GM12801 (cell line): ENCODE measurements at regions not wholly inside any gene's neighbourhood (a gene's known extent, or its start where the extent isn't known, plus 50 kb on each side); places are given as distances from the start of the nearest gene placed in this dataset.

Experiments
- CTCF ChIP-seq: IDR thresholded peaks from one replicate; pipeline ENCODE4 v1.5.1; 2011; ENCODE audit warnings: control low read depth; ENCODE audit not compliant: insufficient read length; ENCODE audit errors: extremely low read depth

GRCh38 chr12:128098730-128099129 is 168.2 kb upstream of the TMEM132C start:
- no peak for TF ChIP-seq CTCF

DNA sequence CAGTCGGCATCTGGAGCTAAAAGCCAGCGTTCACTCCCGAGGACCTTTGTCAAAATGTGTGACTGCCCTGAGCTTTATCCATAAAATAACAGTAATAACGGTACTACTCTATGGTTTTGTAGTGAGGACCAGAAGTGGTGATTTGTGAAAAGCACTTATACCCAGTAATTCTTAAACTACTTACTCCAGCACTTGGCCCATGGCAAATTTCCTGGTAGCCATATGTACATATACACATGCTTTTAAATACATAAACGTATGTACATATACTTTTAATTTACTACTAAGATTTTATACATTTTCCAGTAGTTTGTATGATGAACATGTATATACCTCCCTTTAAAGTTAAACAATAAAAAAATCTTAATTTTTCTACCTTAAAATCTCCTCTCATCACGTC is 163.8 kb upstream of the TMEM132C start:
- TF ChIP-seq CTCF = no peak

DNA sequence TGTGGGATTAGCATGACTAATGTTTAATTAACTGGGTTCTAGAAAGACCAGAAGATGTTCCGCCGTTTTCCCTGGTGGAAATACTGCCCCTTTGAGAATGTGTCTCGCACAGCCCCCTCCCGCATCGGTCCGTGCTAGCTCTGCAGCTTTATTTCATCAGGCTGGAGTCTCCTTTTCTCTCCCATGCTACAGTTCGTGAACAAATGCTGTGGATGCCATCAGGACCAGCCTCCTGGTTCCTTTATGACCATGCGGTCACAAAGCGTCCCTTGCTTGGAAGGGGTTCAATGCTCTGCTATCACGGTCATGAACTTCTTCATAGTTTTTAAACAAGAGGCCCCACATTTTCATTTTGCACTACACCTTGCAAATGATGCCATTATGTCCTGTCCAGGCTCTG is 157.7 kb upstream of the TMEM132C start:
- no peak for TF ChIP-seq CTCF

DNA sequence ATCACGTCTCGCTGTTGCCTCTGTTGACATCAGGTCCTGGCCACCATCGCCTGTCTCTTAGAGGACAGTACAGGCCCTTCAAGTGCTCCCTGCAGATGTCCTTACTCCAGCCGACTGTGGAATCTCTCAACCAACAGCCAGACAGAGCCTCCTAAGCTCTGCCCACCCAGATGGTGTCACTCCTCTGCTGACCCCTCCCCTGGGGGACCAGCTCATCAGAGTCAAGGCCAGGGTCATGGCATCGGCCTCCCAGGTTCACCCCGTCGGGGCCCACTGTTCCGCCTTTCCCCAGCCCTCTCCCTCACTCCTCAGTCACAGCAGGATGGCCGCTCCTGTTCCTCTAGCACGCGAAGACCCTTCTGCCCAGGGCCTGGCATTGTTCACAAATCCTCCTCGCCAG is 157.3 kb upstream of the TMEM132C start:
- TF ChIP-seq CTCF = no peak

- TF ChIP-seq CTCF = no peak
Observed at GRCh38 chr12:128111333-128111732, 155.6 kb upstream of the TMEM132C start.

DNA sequence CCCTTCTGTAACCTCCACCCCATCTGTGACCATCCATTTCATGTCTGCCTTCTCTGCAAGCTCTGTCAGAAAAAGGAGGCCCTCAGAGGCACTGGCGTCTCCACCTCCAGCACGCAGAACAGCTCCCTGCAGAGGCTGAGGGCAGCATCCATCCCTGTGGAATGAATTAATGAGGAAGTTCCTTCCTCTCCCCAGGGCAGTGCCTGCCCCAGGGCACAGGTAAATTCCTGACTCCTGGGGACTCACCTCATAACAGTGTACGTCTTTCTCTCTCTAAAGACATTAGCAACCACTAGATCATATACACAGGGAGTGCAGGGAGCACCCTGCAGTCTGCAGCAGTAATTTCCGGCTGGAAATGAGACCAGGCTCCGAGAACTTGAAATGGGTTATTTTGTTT is 155.0 kb upstream of the TMEM132C start:
- TF ChIP-seq CTCF = no peak

- no peak for TF ChIP-seq CTCF
Observed at GRCh38 chr12:128114485-128114884, 152.5 kb upstream of the TMEM132C start.

- no peak for TF ChIP-seq CTCF
Observed at GRCh38 chr12:128116537-128116936, 150.4 kb upstream of the TMEM132C start.
